B cell (primary cell): ENCODE measurements at regions not wholly inside any gene's neighbourhood (a gene's known extent, or its start where the extent isn't known, plus 50 kb on each side); places are given as distances from the start of the nearest gene placed in this dataset.

Experiments
- ATAC-seq: fragments of 200-7000 bp; cut with Tn5 transposase; one replicate; pipeline ENCODE4 v1.10.0; 2021; ENCODE audit warnings: low read depth, mild to moderate bottlenecking, moderate number of reproducible peaks, moderate library complexity
- CTCF ChIA-PET: fragments of 350-600 bp; sonication (Branson Sonifier 250); formaldehyde crosslinking; loops from one replicate; lab custom pipeline; 2021; ENCODE audit warnings: antibody characterized with exemption, inconsistent platforms; lab: Charles Lee
- POLR2A ChIA-PET: fragments of 350-600 bp; sonication (Branson Sonifier 250); formaldehyde crosslinking; loops from one replicate; lab custom pipeline; 2021; ENCODE audit warnings: antibody characterized with exemption; lab: Charles Lee
- DNase-seq: peaks from one replicate; pipeline ENCODE4 v3.0.0; 2013
- H2AFZ ChIP-seq: 2 replicates; pipeline ENCODE4 v1.6.1; 2012; ENCODE audit warnings: mild to moderate bottlenecking, low read depth, low read length; ENCODE audit not compliant: insufficient read depth, poor library complexity, severe bottlenecking
- H3K27ac ChIP-seq, 2 donors: 1 replicate in 1 of 2; 2 replicates in 1 of 2; pipeline ENCODE4 v1.5.1; 2012 to 2013; ENCODE audit warnings: low read length in 2 of 2, mild to moderate bottlenecking in 2 of 2, moderate library complexity in 1 of 2
- H3K27me3 ChIP-seq, 4 experiments: fragments of 200-600 bp in 1 of 4; sonication (generic) in 1 of 4; replicated peaks in 1 of 4; 1 replicate in 2 of 4; 2 replicates in 2 of 4; pipeline versions ENCODE4 v1.6.1 to v1.7.0; 2013 to 2016; ENCODE audit warnings: low read length in 3 of 4, mild to moderate bottlenecking in 2 of 4, mixed read lengths in 1 of 4, moderate library complexity in 1 of 4; ENCODE audit not compliant: insufficient read depth in 4 of 4, control insufficient read depth in 3 of 4; ENCODE audit errors: control extremely low read depth in 1 of 4
- H3K36me3 ChIP-seq, 2 experiments: replicated peaks in 1 of 2; 1 replicate in 1 of 2; 2 replicates in 1 of 2; pipeline versions ENCODE4 v1.6.1 to v1.7.1; 2013; ENCODE audit warnings: low read length in 1 of 2; ENCODE audit not compliant: insufficient read depth in 2 of 2, control insufficient read depth in 1 of 2; ENCODE audit errors: control extremely low read depth in 1 of 2, extremely low read depth in 1 of 2
- H3K4me1 ChIP-seq, 2 donors: fragments of 200-600 bp in 1 of 2; sonication (generic) in 1 of 2; 1 replicate in 1 of 2; 2 replicates in 1 of 2; pipeline versions ENCODE4 v1.5.1 to v1.6.1; 2013 to 2017; ENCODE audit warnings: low read length in 2 of 2; ENCODE audit not compliant: control insufficient read depth in 2 of 2, insufficient read depth in 2 of 2
- H3K4me2 ChIP-seq: replicated peaks from 2 replicates; pipeline ENCODE3; 2012; ENCODE audit warnings: mild to moderate bottlenecking, low read depth, low read length; ENCODE audit not compliant: poor library complexity, severe bottlenecking
- H3K4me3 ChIP-seq, 5 experiments: fragments of 200-600 bp in 1 of 5; sonication (generic) in 1 of 5; 1 replicate in 3 of 5; 2 replicates in 2 of 5; pipeline versions ENCODE4 v1.5.1 to v1.7.0; 2011 to 2016; ENCODE audit warnings: low read length in 4 of 5, mild to moderate bottlenecking in 4 of 5, low read depth in 2 of 5, control low read depth in 1 of 5, moderate library complexity in 1 of 5; ENCODE audit not compliant: insufficient read depth in 1 of 5; ENCODE audit errors: control extremely low read depth in 1 of 5, extremely low read depth in 1 of 5
- H3K79me2 ChIP-seq: fragments of 200-600 bp; sonication (generic); one replicate; pipeline ENCODE4 v1.6.0; 2016; ENCODE audit warnings: low read length; ENCODE audit not compliant: control insufficient read depth, insufficient read depth
- H3K9ac ChIP-seq: fragments of 200-600 bp; sonication (generic); 2 replicates; pipeline ENCODE4 v1.6.1; 2017; ENCODE audit warnings: mild to moderate bottlenecking, low read length, moderate library complexity
- H3K9me3 ChIP-seq, 3 donors: one replicate each; pipeline versions ENCODE4 v1.6.1 to v1.7.1; 2013; ENCODE audit warnings: low read length in 2 of 3; ENCODE audit not compliant: control insufficient read depth in 2 of 3, insufficient read depth in 1 of 3; ENCODE audit errors: control extremely low read depth in 1 of 3
- H4K20me1 ChIP-seq: 2 replicates; pipeline ENCODE4 v1.6.0; 2012; ENCODE audit warnings: mild to moderate bottlenecking, low read length; ENCODE audit not compliant: insufficient read depth, control insufficient read depth, poor library complexity, severe bottlenecking
- H3K27ac Mint-ChIP-seq: one replicate; pipeline ENCODE4 v1.8.0; 2021; ENCODE audit warnings: mixed read lengths
- H3K27me3 Mint-ChIP-seq: one replicate; pipeline ENCODE4 v1.8.0; 2021; ENCODE audit warnings: mixed read lengths
- H3K4me1 Mint-ChIP-seq: one replicate; pipeline ENCODE4 v1.8.0; 2021; ENCODE audit warnings: mixed read lengths
- H3K4me3 Mint-ChIP-seq: one replicate; pipeline ENCODE4 v1.8.0; 2021; ENCODE audit warnings: mixed read lengths
- H3K9me3 Mint-ChIP-seq: one replicate; pipeline ENCODE4 v1.8.0; 2022; ENCODE audit warnings: mixed read lengths; ENCODE audit not compliant: insufficient read depth
- EZH2 ChIP-seq: IDR thresholded peaks from 2 replicates; pipeline ENCODE4 v1.6.1; 2012; ENCODE audit warnings: borderline replicate concordance, low read depth, mild to moderate bottlenecking, moderate library complexity, low read length; ENCODE audit not compliant: insufficient read depth, poor library complexity, severe bottlenecking
- WGBS: methylation state at CpG from one replicate; pipeline ENCODE4 v1.1.5; 2013; ENCODE audit warnings: missing lambda C conversion rate; ENCODE audit not compliant: insufficient coverage; 5-methylcytosine and 5-hydroxymethylcytosine counted together
- intact Hi-C: fragments of 100-400 bp; cut with micrococcal nuclease; formaldehyde crosslinking; loops from one replicate; pipeline ENCODE4 v1.10.0; 2022
- TF ChIP-seq, protein P1 (sequence below): fragments of 200-600 bp; IDR thresholded peaks from one replicate; pipeline ENCODE4 v1.8.0; 2022; ENCODE audit warnings: antibody characterized with exemption, mild to moderate bottlenecking

DNA sequence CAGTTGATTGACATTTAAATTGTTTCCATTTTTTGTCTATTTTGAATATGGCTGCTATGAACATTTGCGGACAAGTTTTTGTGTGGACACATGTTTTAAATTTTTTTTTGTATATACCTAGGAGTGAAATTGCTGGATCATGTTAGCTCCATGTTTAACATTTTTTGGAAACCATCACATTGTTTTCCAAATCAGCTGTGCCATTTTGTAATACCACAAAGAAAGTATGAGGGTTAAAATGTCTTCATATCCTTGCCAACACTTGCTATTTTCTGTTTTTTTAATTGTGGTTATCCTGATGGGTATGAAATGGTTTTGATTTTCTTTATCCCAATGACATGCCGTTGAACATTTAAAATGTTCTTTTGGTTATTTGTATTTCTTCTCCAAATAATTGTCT is 52.1 kb downstream of the CARTPT start:
- no peaks in the 10 kb centered on the region for H3K79me2 ChIP-seq
- Mint-ChIP-seq H3K4me1 (no peaks in the 10 kb centered on the region), H3K9me3 (no peaks in the 10 kb centered on the region), H3K27ac (no peak overlapping the region), H3K4me3 (no peak overlapping the region), H3K27me3 (peaks cover 14% of the 10 kb centered on the region)
- H3K4me2 ChIP-seq, result no peak overlapping the region
- ChIA-PET CTCF (no interaction called here), POLR2A (no interaction called here)
- ATAC-seq, result no peak
- H3K4me3 ChIP-seq, result no peak overlapping the region
- DNase-seq, result no peak
- H3K36me3 ChIP-seq, result no peaks in the 10 kb centered on the region
- no peak overlapping the region for H3K27ac ChIP-seq
- no peak overlapping the region for H3K9ac ChIP-seq
- no peaks in the 10 kb centered on the region for H3K27me3 ChIP-seq
- no peaks in the 10 kb centered on the region for H3K4me1 ChIP-seq
- no CpG with 5 or more reads among the region's 2 CpGs for whole genome bisulfite sequencing
- no peak overlapping the region for H2AFZ ChIP-seq
- no peaks in the 10 kb centered on the region for H3K9me3 ChIP-seq
- TF ChIP-seq, protein P1, sequence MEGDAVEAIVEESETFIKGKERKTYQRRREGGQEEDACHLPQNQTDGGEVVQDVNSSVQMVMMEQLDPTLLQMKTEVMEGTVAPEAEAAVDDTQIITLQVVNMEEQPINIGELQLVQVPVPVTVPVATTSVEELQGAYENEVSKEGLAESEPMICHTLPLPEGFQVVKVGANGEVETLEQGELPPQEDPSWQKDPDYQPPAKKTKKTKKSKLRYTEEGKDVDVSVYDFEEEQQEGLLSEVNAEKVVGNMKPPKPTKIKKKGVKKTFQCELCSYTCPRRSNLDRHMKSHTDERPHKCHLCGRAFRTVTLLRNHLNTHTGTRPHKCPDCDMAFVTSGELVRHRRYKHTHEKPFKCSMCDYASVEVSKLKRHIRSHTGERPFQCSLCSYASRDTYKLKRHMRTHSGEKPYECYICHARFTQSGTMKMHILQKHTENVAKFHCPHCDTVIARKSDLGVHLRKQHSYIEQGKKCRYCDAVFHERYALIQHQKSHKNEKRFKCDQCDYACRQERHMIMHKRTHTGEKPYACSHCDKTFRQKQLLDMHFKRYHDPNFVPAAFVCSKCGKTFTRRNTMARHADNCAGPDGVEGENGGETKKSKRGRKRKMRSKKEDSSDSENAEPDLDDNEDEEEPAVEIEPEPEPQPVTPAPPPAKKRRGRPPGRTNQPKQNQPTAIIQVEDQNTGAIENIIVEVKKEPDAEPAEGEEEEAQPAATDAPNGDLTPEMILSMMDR, result no peak
- no peak for TF ChIP-seq EZH2
- intact Hi-C loops, result no loop called here
- no peaks in the 10 kb centered on the region for H4K20me1 ChIP-seq

DNA sequence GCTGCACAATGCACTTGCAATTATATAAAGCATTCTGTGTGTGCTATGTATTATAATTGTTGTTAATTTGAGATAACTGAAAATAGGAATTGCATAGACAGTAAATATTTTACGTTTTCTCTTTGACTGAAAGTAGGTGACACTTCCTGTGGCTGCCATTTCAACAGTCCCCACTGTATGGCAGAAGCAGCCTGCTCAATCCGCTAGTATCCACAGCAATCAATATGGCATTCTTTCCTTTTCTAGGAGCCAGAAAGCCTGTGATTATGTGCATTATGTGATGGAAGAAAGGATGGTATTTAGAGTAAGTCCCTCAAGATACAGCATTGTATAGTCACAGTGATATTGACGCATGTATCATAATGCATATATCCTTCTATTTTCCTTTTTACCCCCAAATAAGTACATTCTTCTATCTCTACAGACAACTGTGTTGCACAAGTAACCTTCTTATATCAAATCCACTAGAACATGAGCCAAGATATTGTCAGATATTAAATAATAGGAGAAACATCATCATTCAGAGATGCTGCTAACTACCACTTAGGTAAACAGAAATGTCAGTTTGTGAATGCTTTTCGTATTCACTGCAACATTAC is 59.7 kb downstream of the CARTPT start:
- no peaks in the 10 kb centered on the region for H3K79me2 ChIP-seq
- DNase-seq, result no peak
- H3K4me2 ChIP-seq, result no peak overlapping the region
- no peaks in the 10 kb centered on the region for H3K9me3 ChIP-seq
- H3K27me3 ChIP-seq, result no peaks in the 10 kb centered on the region
- CTCF ChIA-PET, result no interaction called here
- H3K4me3 Mint-ChIP-seq, result no peak overlapping the region
- no peaks in the 10 kb centered on the region for H3K36me3 ChIP-seq
- H3K27ac ChIP-seq, result no peak overlapping the region
- WGBS, result no CpG with 5 or more reads among the region's 4 CpGs
- H3K9ac ChIP-seq, result no peak overlapping the region
- no peak overlapping the region for H3K4me3 ChIP-seq
- ATAC-seq, result no peak
- TF ChIP-seq EZH2, result no peak
- TF ChIP-seq, protein P1, result no peak
- peaks cover 13 to 15% of the 10 kb centered on the region in 2 donors for H3K4me1 ChIP-seq
- H4K20me1 ChIP-seq, result no peaks in the 10 kb centered on the region
- peaks cover 2% of the 10 kb centered on the region for H3K27me3 Mint-ChIP-seq
- no peaks in the 10 kb centered on the region for H3K9me3 Mint-ChIP-seq
- intact Hi-C loops, result no loop called here
- H3K27ac Mint-ChIP-seq, result no peak overlapping the region
- no peak overlapping the region for H2AFZ ChIP-seq
- H3K4me1 Mint-ChIP-seq, result peaks cover 17% of the 10 kb centered on the region
- POLR2A ChIA-PET, result no interaction called here
